C4-2B (cell line): ENCODE measurements at regions not wholly inside any gene's neighbourhood (a gene's known extent, or its start where the extent isn't known, plus 50 kb on each side); places are given as distances from the start of the nearest gene placed in this dataset.

Experiments used
- ZFX ChIP-seq: fragments of 450-650 bp; IDR thresholded peaks from 2 replicates; pipeline ENCODE4 v1.6.1; 2017
- TF ChIP-seq, protein P1 (sequence below): fragments of 450-650 bp; conservative IDR thresholded peaks from 2 replicates; pipeline ENCODE4 v1.5.1; 2017; ENCODE audit warnings: mild to moderate bottlenecking

- TF ChIP-seq, protein P1, sequence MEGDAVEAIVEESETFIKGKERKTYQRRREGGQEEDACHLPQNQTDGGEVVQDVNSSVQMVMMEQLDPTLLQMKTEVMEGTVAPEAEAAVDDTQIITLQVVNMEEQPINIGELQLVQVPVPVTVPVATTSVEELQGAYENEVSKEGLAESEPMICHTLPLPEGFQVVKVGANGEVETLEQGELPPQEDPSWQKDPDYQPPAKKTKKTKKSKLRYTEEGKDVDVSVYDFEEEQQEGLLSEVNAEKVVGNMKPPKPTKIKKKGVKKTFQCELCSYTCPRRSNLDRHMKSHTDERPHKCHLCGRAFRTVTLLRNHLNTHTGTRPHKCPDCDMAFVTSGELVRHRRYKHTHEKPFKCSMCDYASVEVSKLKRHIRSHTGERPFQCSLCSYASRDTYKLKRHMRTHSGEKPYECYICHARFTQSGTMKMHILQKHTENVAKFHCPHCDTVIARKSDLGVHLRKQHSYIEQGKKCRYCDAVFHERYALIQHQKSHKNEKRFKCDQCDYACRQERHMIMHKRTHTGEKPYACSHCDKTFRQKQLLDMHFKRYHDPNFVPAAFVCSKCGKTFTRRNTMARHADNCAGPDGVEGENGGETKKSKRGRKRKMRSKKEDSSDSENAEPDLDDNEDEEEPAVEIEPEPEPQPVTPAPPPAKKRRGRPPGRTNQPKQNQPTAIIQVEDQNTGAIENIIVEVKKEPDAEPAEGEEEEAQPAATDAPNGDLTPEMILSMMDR = no peak
- TF ChIP-seq ZFX = no peak
These were observed 168.7 kb upstream of the BMPER start for GRCh38 chr7:33736521-33737221.
